ENCODE measurements at regions not wholly inside any gene's neighbourhood (a gene's known extent, or its start where the extent isn't known, plus 50 kb on each side); places are given as distances from the start of the nearest gene placed in this dataset.

GRCh38 chr6:56720882-56721281 is 78.2 kb upstream of the DST start:
- TF ChIP-seq CTCF (IDR thresholded peaks at IDR 0.05; ENCODE audit: low read length): no peak
- no peak for TF ChIP-seq EZH2 (IDR thresholded peaks at IDR 0.05; ENCODE audit: borderline replicate concordance, low read length)

All from OCI-LY1 (cell line).